Body of pancreas (tissue), 4 donors: ENCODE measurements at regions not wholly inside any gene's neighbourhood (a gene's known extent, or its start where the extent isn't known, plus 50 kb on each side); places are given as distances from the start of the nearest gene placed in this dataset.

Source experiments
- ATAC-seq: fragments of 150-250 bp; one replicate; pipeline ENCODE4 v1.9.1; 2016
- DNase-seq, 4 donors: peaks; one replicate each; pipeline ENCODE4 v3.0.0-alpha.2; 2019
- H3K27ac ChIP-seq, 4 donors: fragments of 200-600 bp; sonication (generic); 1 replicate in 3 of 4; 2 replicates in 1 of 4; pipeline versions ENCODE4 v1.5.1 to v1.6.1; 2016 to 2019; ENCODE audit warnings: mild to moderate bottlenecking in 1 of 4, mixed read lengths in 1 of 4, moderate library complexity in 1 of 4
- H3K27me3 ChIP-seq, 2 donors: fragments of 200-600 bp; sonication (generic); one replicate each; pipeline ENCODE4 v1.6.0; 2016; ENCODE audit warnings: mild to moderate bottlenecking in 1 of 2
- H3K36me3 ChIP-seq, 2 donors: fragments of 200-600 bp; sonication (generic); replicated peaks in 1 of 2; 2 replicates each; pipeline ENCODE4 v1.5.1; 2016; ENCODE audit warnings: low read depth in 2 of 2; ENCODE audit not compliant: insufficient read depth in 1 of 2
- H3K4me1 ChIP-seq: fragments of 200-600 bp; sonication (generic); one replicate; pipeline ENCODE4 v1.6.0; 2016
- H3K4me3 ChIP-seq, 2 donors: fragments of 200-600 bp; sonication (generic); 1 replicate in 1 of 2; 2 replicates in 1 of 2; pipeline ENCODE4 v1.5.1; 2016 to 2019
- H3K9me3 ChIP-seq, 3 donors: fragments of 200-600 bp; sonication (generic); 1 replicate in 2 of 3; 2 replicates in 1 of 3; pipeline ENCODE4 v1.5.1; 2016
- CTCF ChIP-seq, 7 experiments: fragments of 450-650 bp in 4 of 7; fragments of 200-600 bp in 3 of 7; sonication (generic) in 3 of 7; IDR thresholded peaks; one replicate each; pipeline ENCODE4 v1.5.1; 2016 to 2019; ENCODE audit warnings: antibody characterized with exemption in 7 of 7
- POLR2A ChIP-seq, 3 donors: fragments of 450-650 bp; IDR thresholded peaks; one replicate each; pipeline ENCODE4 v1.6.1; 2016; ENCODE audit warnings: antibody characterized with exemption in 3 of 3, mild to moderate bottlenecking in 2 of 3
- WGBS, 2 donors: methylation state at CpG; one replicate each; pipeline ENCODE4 v1.1.5; 2017; 5-methylcytosine and 5-hydroxymethylcytosine counted together
- intact Hi-C: fragments of 100-400 bp; cut with DNase I; formaldehyde crosslinking; loops from one replicate; pipeline ENCODE4 v1.15.1; 2023

DNA sequence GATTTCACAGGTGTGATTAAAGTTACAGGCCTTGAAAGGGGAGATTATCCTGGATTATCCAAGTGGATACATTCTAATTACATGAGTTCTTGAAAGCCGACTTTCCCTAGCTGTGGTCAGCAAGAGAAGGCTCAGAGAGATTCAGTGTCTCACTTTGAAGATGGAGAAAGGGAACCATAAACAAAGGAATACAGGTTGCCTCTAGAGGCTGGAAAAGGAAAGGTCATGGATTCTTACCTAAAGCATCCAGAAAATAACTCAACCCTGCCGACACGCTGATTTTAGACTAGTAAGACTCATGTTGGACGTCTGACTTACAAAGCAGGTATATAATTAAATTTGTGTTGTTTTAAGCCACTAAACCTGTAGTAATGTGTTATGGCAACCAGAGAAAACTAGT, 1095.7 kb upstream of the ZEB2 start:
- H3K36me3 ChIP-seq: no peaks in the 10 kb centered on the region
- no peak for DNase-seq
- intact Hi-C loops: no loop called here
- H3K27ac ChIP-seq: no peak overlapping the region
- ATAC-seq: no peak
- H3K27me3 ChIP-seq: no peaks in the 10 kb centered on the region
- 80 to 89% methylated on average over 4 of the region's 4 CpGs for WGBS, 2 donors
- H3K9me3 ChIP-seq: no peaks in the 10 kb centered on the region
- no peaks in the 10 kb centered on the region for H3K4me1 ChIP-seq
- no peak overlapping the region for H3K4me3 ChIP-seq
- no peak for TF ChIP-seq CTCF (IDR thresholded peaks at IDR 0.05)
- no peak for TF ChIP-seq POLR2A (IDR thresholded peaks at IDR 0.05)

GRCh38 chr2:145609951-145610350, 1090.0 kb upstream of the ZEB2 start:
- intact Hi-C loops: no loop called here
- TF ChIP-seq CTCF (IDR thresholded peaks at IDR 0.05): no peak
- no peak for TF ChIP-seq POLR2A (IDR thresholded peaks at IDR 0.05)
- 87 to 91% methylated on average over 3 of the region's 3 CpGs for WGBS, 2 donors
- H3K4me3 ChIP-seq: no peak overlapping the region
- DNase-seq (no peak), ATAC-seq (no peak)
- no peaks in the 10 kb centered on the region for H3K27me3 ChIP-seq
- no peaks in the 10 kb centered on the region for H3K36me3 ChIP-seq
- H3K4me1 ChIP-seq: no peaks in the 10 kb centered on the region
- no peaks in the 10 kb centered on the region for H3K9me3 ChIP-seq
- H3K27ac ChIP-seq: no peak overlapping the region

- Histone ChIP-seq H3K27me3 (no peaks in the 10 kb centered on the region), H3K4me1 (no peaks in the 10 kb centered on the region), H3K4me3 (no peak overlapping the region), H3K9me3 (no peaks in the 10 kb centered on the region), H3K36me3 (no peaks in the 10 kb centered on the region), H3K27ac (no peak overlapping the region)
- intact Hi-C loops: no loop called here
- DNase-seq (no peak), ATAC-seq (no peak)
- no peak for TF ChIP-seq CTCF (IDR thresholded peaks at IDR 0.05)
- no peak for TF ChIP-seq POLR2A (IDR thresholded peaks at IDR 0.05)
- 46 to 61% methylated on average over 1 of the region's 1 CpG for WGBS, 2 donors
Observed at GRCh38 chr2:145601361-145601925, 1081.5 kb upstream of the ZEB2 start.

- Histone ChIP-seq H3K9me3 (no peaks in the 10 kb centered on the region), H3K27ac (no peak overlapping the region), H3K4me1 (no peaks in the 10 kb centered on the region), H3K36me3 (no peaks in the 10 kb centered on the region), H3K27me3 (no peaks in the 10 kb centered on the region), H3K4me3 (no peak overlapping the region)
- TF ChIP-seq CTCF (IDR thresholded peaks at IDR 0.05) (no peak), POLR2A (IDR thresholded peaks at IDR 0.05) (no peak)
- intact Hi-C loops: no loop called here
- DNase-seq (no peak), ATAC-seq (no peak)
- WGBS, 2 donors: 88 to 93% methylated on average over 1 of the region's 1 CpG
Observed at GRCh38 chr2:145600811-145601210, 1080.9 kb upstream of the ZEB2 start.

DNA sequence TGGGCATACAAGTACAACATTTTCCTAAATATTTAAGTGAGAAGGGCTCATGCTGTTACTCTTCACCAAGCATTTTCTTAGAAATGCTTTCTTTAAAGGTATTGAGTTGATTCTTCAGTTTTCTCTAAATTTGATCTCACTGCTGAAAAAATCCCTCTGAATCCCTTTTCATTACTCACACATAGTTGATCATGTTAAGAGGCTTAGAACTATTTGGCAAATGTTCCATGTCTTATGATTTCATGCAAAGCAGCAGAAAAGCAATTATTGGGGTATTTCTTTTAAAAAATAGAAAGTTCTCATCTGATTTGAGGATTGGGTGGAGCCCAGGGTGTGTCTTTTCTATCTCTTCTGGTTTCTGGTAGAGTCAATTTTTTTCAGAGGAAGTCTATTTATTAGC, 1079.8 kb upstream of the ZEB2 start:
- H3K27ac ChIP-seq: no peak overlapping the region
- intact Hi-C loops: no loop called here
- TF ChIP-seq CTCF (IDR thresholded peaks at IDR 0.05): no peak
- TF ChIP-seq POLR2A (IDR thresholded peaks at IDR 0.05): no peak
- DNase-seq (no peak), ATAC-seq (no peak)
- H3K36me3 ChIP-seq: no peaks in the 10 kb centered on the region
- H3K27me3 ChIP-seq: no peaks in the 10 kb centered on the region
- H3K4me3 ChIP-seq: no peak overlapping the region
- H3K9me3 ChIP-seq: no peaks in the 10 kb centered on the region
- H3K4me1 ChIP-seq: no peaks in the 10 kb centered on the region
